Mesodermal cell (in vitro differentiated cells): ENCODE measurements at regions not wholly inside any gene's neighbourhood (a gene's known extent, or its start where the extent isn't known, plus 50 kb on each side); places are given as distances from the start of the nearest gene placed in this dataset.

Experiments
- H3K27ac ChIP-seq: 2 replicates; pipeline ENCODE4 v1.7.0; 2013; ENCODE audit warnings: mild to moderate bottlenecking, low read depth, low read length, moderate library complexity; ENCODE audit not compliant: severe bottlenecking
- H3K36me3 ChIP-seq: 2 replicates; pipeline ENCODE4 v1.7.1; 2013; ENCODE audit warnings: mild to moderate bottlenecking, low read length, moderate library complexity; ENCODE audit not compliant: control insufficient read depth, insufficient read depth
- H3K4me1 ChIP-seq: one replicate; pipeline ENCODE4 v1.7.1; 2013; ENCODE audit warnings: mild to moderate bottlenecking, low read length; ENCODE audit not compliant: insufficient read depth, control insufficient read depth, poor library complexity, severe bottlenecking
- H3K4me3 ChIP-seq: 2 replicates; pipeline ENCODE4 v1.7.0; 2013; ENCODE audit warnings: low read length, control low read depth, mild to moderate bottlenecking; ENCODE audit not compliant: insufficient read depth, poor library complexity, severe bottlenecking; ENCODE audit errors: extremely low read depth
- H3K9me3 ChIP-seq: 2 replicates; pipeline ENCODE4 v1.7.1; 2013; ENCODE audit warnings: mild to moderate bottlenecking, low read length, moderate library complexity; ENCODE audit not compliant: control insufficient read depth
- WGBS, 2 experiments: methylation state at CpG; one replicate each; pipeline ENCODE4 v1.1.5; 2013; ENCODE audit warnings: missing lambda C conversion rate in 2 of 2; ENCODE audit not compliant: insufficient coverage in 2 of 2; 5-methylcytosine and 5-hydroxymethylcytosine counted together

DNA sequence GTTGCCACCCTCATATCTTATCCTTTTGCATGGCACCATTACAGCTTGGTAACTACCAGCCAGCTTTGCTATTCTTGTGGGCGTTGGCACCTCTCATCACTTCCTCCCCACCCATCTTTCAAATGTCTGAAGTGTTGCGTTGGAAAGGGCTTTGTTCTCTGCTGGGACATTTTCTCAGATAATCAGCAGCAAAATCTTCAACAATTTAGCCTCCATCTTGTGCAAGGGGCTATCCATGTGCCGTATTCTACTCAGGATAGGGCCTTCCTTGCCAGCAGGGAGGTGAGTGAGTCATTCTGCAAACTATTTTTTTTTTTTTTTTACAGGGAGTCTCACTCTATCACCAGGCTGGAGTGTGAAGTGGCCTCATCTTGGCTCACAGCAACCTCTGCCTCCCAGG lies 62.1 kb upstream of the NUDT12 start:
- Histone ChIP-seq H3K4me3 (no peak overlapping the region), H3K4me1 (no peaks in the 10 kb centered on the region), H3K9me3 (no peaks in the 10 kb centered on the region), H3K27ac (no peak overlapping the region), H3K36me3 (no peaks in the 10 kb centered on the region)
- 100% methylated on average over 1 to 2 of the region's 3 CpGs for WGBS, 2 experiments

- Histone ChIP-seq H3K27ac (no peak overlapping the region), H3K4me3 (no peak overlapping the region), H3K4me1 (no peaks in the 10 kb centered on the region), H3K9me3 (no peaks in the 10 kb centered on the region), H3K36me3 (no peaks in the 10 kb centered on the region)
- 94 to 100% methylated on average over 2 of the region's 2 CpGs for WGBS, 2 experiments
Measured at GRCh38 chr5:103624035-103624480, 61.5 kb upstream of the NUDT12 start.

- Histone ChIP-seq H3K4me3 (no peak overlapping the region), H3K36me3 (no peaks in the 10 kb centered on the region), H3K27ac (no peak overlapping the region), H3K4me1 (no peaks in the 10 kb centered on the region), H3K9me3 (no peaks in the 10 kb centered on the region)
- no CpG with 5 or more reads among the region's 2 CpGs for WGBS, 2 experiments
Measured at GRCh38 chr5:103623425-103623824, 60.8 kb upstream of the NUDT12 start.

GRCh38 chr5:103621548-103621930 lies 59.0 kb upstream of the NUDT12 start:
- Histone ChIP-seq H3K27ac (no peak overlapping the region), H3K4me1 (no peaks in the 10 kb centered on the region), H3K36me3 (no peaks in the 10 kb centered on the region), H3K9me3 (no peaks in the 10 kb centered on the region), H3K4me3 (no peak overlapping the region)
- 83% methylated on average over 1 of the region's 1 CpG; no CpG with 5 or more reads in 1 of the 2 experiments for WGBS, 2 experiments

DNA sequence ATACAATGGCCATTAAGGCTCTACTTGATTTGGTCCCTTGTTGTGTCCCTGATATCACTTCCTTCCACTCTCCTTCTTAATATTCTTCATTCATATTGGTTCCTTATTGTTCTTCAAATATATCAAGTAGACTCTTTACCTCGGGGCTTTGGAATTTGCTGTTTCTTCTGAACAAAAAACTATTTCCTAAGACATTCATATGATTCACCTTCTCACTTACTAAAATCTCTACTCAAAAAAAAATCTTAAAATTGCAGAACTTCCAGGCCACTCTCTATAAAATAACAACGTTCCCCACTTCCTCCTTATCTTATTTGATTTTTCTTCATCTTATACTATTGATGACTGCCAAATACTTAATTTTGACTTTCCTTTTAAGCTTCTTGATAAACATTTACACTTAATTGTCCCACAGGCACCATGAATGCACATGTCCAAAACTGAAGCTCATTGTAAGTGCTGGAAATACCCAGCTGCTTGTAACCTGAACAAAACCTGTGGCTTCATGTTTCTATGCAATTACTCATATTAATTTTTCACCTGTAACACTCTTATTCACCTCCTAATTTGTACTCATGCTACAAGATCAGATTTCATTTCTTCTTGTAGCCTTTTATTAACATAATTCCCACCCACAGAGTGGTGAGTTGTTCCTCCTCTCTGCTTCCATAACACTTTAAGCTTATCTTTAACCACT lies 58.4 kb upstream of the NUDT12 start:
- no peak overlapping the region for H3K4me3 ChIP-seq
- H3K27ac ChIP-seq: no peak overlapping the region
- 78 to 100% methylated on average over 1 to 2 of the region's 2 CpGs for WGBS, 2 experiments
- H3K4me1 ChIP-seq: no peaks in the 10 kb centered on the region
- no peaks in the 10 kb centered on the region for H3K36me3 ChIP-seq
- no peaks in the 10 kb centered on the region for H3K9me3 ChIP-seq

- H3K36me3 ChIP-seq: no peaks in the 10 kb centered on the region
- WGBS, 2 experiments: no CpG with 5 or more reads among the region's 1 CpG
- H3K27ac ChIP-seq: no peak overlapping the region
- H3K9me3 ChIP-seq: no peaks in the 10 kb centered on the region
- H3K4me1 ChIP-seq: no peaks in the 10 kb centered on the region
- no peak overlapping the region for H3K4me3 ChIP-seq
Measured at GRCh38 chr5:103617913-103618312, 55.3 kb upstream of the NUDT12 start.

- 50% methylated on average over 1 of the region's 1 CpG; no CpG with 5 or more reads in 1 of the 2 experiments for WGBS, 2 experiments
Measured at GRCh38 chr5:103617090-103617489, 54.5 kb upstream of the NUDT12 start.

DNA sequence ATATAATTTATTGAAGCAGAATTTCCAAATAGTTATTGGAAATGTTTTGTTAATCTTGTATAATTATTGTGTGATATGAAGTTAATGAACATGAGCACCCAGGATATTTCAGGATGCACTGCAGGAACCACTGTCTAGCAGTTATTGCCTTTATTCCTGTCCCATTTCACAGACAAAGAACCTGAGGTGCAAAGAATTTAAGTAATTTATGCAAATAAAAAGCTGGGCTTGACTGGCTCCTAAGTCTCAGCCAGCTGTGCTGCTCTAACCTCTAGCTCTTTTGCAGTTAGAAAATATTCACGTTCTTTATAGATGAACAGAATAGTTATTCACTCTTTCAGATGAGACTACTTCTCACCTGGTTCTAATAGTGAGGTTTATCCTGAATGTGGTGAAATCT lies 50.0 kb upstream of the NUDT12 start:
- WGBS, 2 experiments: no CpG with 5 or more reads among the region's 1 CpG
- Histone ChIP-seq H3K4me1 (no peaks in the 10 kb centered on the region), H3K9me3 (no peaks in the 10 kb centered on the region), H3K4me3 (no peak overlapping the region), H3K27ac (no peak overlapping the region), H3K36me3 (no peaks in the 10 kb centered on the region)

More at GRCh38 chr5:103617090-103617489, 54.5 kb upstream of the NUDT12 start:
- Histone ChIP-seq H3K4me3 (no peak overlapping the region), H3K36me3 (no peaks in the 10 kb centered on the region), H3K4me1 (no peaks in the 10 kb centered on the region), H3K9me3 (no peaks in the 10 kb centered on the region), H3K27ac (no peak overlapping the region)
